K562 (cell line): ENCODE measurements at regions not wholly inside any gene's neighbourhood (a gene's known extent, or its start where the extent isn't known, plus 50 kb on each side); places are given as distances from the start of the nearest gene placed in this dataset.

Experiments
- ATAC-seq: fragments of 200-7000 bp; cut with Tn5 transposase; 3 replicates; pipeline ENCODE4 v1.9.1; 2020; ENCODE audit warnings: moderate library complexity
- BruUV-seq: library from RNA; stranded (reverse); fragments of 400-500 nt; replicated peaks from 2 replicates; lab custom pipeline; 2021; lab: Mats Ljungman, UMichigan
- CTCF ChIA-PET: fragments of 300-600 bp; formaldehyde crosslinking; extraction: SDS; loops from one replicate; lab custom pipeline; 2021; ENCODE audit warnings: low intra/inter-chr PET ratio; lab: Yijun Ruan, JAX
- POLR2A ChIA-PET: fragments of 300-600, 350-650 bp; sonication (Branson Sonifier 250); formaldehyde crosslinking; extraction: SDS; loops from one replicate; lab custom pipeline; 2021; ENCODE audit warnings: antibody characterized with exemption, inconsistent platforms; lab: Yijun Ruan, JAX
- DNase-seq, 4 experiments: peaks; one replicate each; pipeline versions ENCODE4 v3.0.0 to v3.0.0-alpha.2; 2011 to 2018; ENCODE audit warnings: low spot score in 3 of 4, mixed read lengths in 3 of 4; ENCODE audit errors: extremely low read depth in 1 of 4
- FAIRE-seq: peaks from 2 replicates; lab custom pipeline; 2011; peaks lifted over from hg19 to GRCh38; lab: Jason Lieb, UNC
- H2AFZ ChIP-seq: 2 replicates; pipeline ENCODE4 v1.6.0; 2011; ENCODE audit warnings: low read depth, low read length, control low read depth, inconsistent platforms
- H3K27ac ChIP-seq: fragments of 200-600 bp; 3 replicates; pipeline ENCODE4 v1.8.0; 2011; ENCODE audit warnings: low read depth, mild to moderate bottlenecking, control low read depth, inconsistent platforms, low read length, moderate library complexity, mixed read lengths; ENCODE audit errors: extremely low read depth
- H3K27me3 ChIP-seq, 2 experiments: fragments of 300-600 bp in 1 of 2; 2 replicates in 1 of 2; 3 replicates in 1 of 2; pipeline versions ENCODE4 v1.6.0 to v1.8.0; 2011; ENCODE audit warnings: inconsistent platforms in 2 of 2, low read length in 2 of 2, mild to moderate bottlenecking in 1 of 2, mixed read lengths in 1 of 2, moderate library complexity in 1 of 2; ENCODE audit not compliant: control insufficient read depth in 2 of 2, insufficient read depth in 2 of 2
- H3K36me3 ChIP-seq: fragments of 300-600 bp; 3 replicates; pipeline ENCODE4 v1.8.0; 2011; ENCODE audit warnings: mild to moderate bottlenecking, low read length, inconsistent platforms; ENCODE audit not compliant: control insufficient read depth, insufficient read depth
- H3K4me1 ChIP-seq, 2 experiments: fragments of 200-600 bp in 1 of 2; replicated peaks in 1 of 2; 2 replicates in 1 of 2; 3 replicates in 1 of 2; pipeline versions ENCODE4 v1.5.1 to v1.8.0; 2011; ENCODE audit warnings: inconsistent platforms in 2 of 2, low read length in 2 of 2, mild to moderate bottlenecking in 1 of 2, mixed read lengths in 1 of 2, moderate library complexity in 1 of 2; ENCODE audit not compliant: control insufficient read depth in 2 of 2, insufficient read depth in 2 of 2
- H3K4me2 ChIP-seq: 2 replicates; pipeline ENCODE4 v1.6.1; 2011; ENCODE audit warnings: low read length, control low read depth, inconsistent platforms, mixed read lengths; ENCODE audit not compliant: insufficient read depth
- H3K4me3 ChIP-seq: fragments of 200-600 bp; sonication (generic), shearing (Covaris generic); 2 replicates; pipeline ENCODE4 v1.5.1; 2016; ENCODE audit warnings: control low read depth, inconsistent platforms
- H3K79me2 ChIP-seq: fragments of 200-600 bp; 3 replicates; pipeline ENCODE4 v1.8.0; 2011; ENCODE audit warnings: low read length, inconsistent platforms; ENCODE audit not compliant: control insufficient read depth, insufficient read depth
- H3K9ac ChIP-seq, 2 experiments: 2 replicates each; pipeline versions ENCODE4 v1.6.0 to v1.6.1; 2011; ENCODE audit warnings: low read depth in 2 of 2, low read length in 2 of 2, control low read depth in 1 of 2, inconsistent platforms in 1 of 2, mild to moderate bottlenecking in 1 of 2, mixed read lengths in 1 of 2; ENCODE audit not compliant: insufficient read depth in 1 of 2
- H3K9me1 ChIP-seq: one replicate; pipeline ENCODE4 v1.6.0; 2011; ENCODE audit warnings: inconsistent platforms, mild to moderate bottlenecking, low read length, moderate library complexity; ENCODE audit not compliant: control insufficient read depth, insufficient read depth
- H3K9me3 ChIP-seq: replicated peaks from 2 replicates; pipeline ENCODE4 v1.5.1; 2011; ENCODE audit warnings: low read depth, low read length, inconsistent platforms; ENCODE audit not compliant: control insufficient read depth, insufficient read depth
- H4K20me1 ChIP-seq: replicated peaks from 2 replicates; pipeline ENCODE4 v1.6.1; 2011; ENCODE audit warnings: low read length, inconsistent platforms, mixed read lengths; ENCODE audit not compliant: control insufficient read depth, insufficient read depth
- HNRNPLL ChIP-seq: fragments of 200-400 bp; formaldehyde crosslinking; IDR thresholded peaks from 2 replicates; pipeline ENCODE4 v1.6.1; 2017; ENCODE audit warnings: low read length, low read depth, mild to moderate bottlenecking; ENCODE audit not compliant: poor library complexity, severe bottlenecking
- NEUROD1 ChIP-seq: fragments of 150-350 bp; IDR thresholded peaks from 2 replicates; pipeline ENCODE4 v1.6.1; 2014; ENCODE audit warnings: borderline replicate concordance, low read length, low read depth; ENCODE audit not compliant: partially characterized antibody
- PTRF ChIP-seq: fragments of 450-650 bp; IDR thresholded peaks from 2 replicates; pipeline ENCODE4 v1.6.1; 2016; ENCODE audit warnings: mild to moderate bottlenecking, missing genetic modification characterization, missing compliant biosample characterization
- SIX5 ChIP-seq, 2 experiments: IDR thresholded peaks; 2 replicates each; pipeline ENCODE4 v1.6.1; 2011; ENCODE audit warnings: low read length in 2 of 2, borderline replicate concordance in 1 of 2, low read depth in 1 of 2, mild to moderate bottlenecking in 1 of 2, moderate library complexity in 1 of 2; ENCODE audit not compliant: insufficient read depth in 1 of 2
- STAG1 ChIP-seq: sonication (generic); formaldehyde crosslinking; IDR thresholded peaks from 2 replicates; pipeline ENCODE4 v1.5.0; 2020; ENCODE audit warnings: missing genetic modification reagents, borderline replicate concordance
- TEAD2 ChIP-seq: fragments of 450-650 bp; IDR thresholded peaks from 2 replicates; pipeline ENCODE4 v1.6.1; 2016; ENCODE audit warnings: missing genetic modification characterization, control low read depth, missing compliant biosample characterization
- WGBS: fragments of 100-300 bp; shearing (Covaris generic); methylation state at CpG from one replicate; pipeline ENCODE4 v1.1.6; 2016; ENCODE audit warnings: low coverage, mixed read lengths; ENCODE audit not compliant: insufficient coverage; ENCODE audit errors: missing lambda C conversion rate; 5-methylcytosine and 5-hydroxymethylcytosine counted together
- in situ Hi-C: fragments of 300-500 bp; cut with MboI; formaldehyde crosslinking; loops from 4 replicates; pipeline ENCODE4 v1.15.0; 2018; ENCODE audit warnings: inconsistent platforms, mixed read lengths
- intact Hi-C: fragments of 100-400 bp; cut with micrococcal nuclease; formaldehyde crosslinking; loops from 2 replicates; pipeline ENCODE4 v1.14.2; 2022
- TF ChIP-seq, protein P1 (sequence below): fragments of 250-450 bp; sonication (Bioruptor Pico); IDR thresholded peaks from 2 replicates; pipeline ENCODE4 v1.9.0; 2021; ENCODE audit warnings: mild to moderate bottlenecking

DNA sequence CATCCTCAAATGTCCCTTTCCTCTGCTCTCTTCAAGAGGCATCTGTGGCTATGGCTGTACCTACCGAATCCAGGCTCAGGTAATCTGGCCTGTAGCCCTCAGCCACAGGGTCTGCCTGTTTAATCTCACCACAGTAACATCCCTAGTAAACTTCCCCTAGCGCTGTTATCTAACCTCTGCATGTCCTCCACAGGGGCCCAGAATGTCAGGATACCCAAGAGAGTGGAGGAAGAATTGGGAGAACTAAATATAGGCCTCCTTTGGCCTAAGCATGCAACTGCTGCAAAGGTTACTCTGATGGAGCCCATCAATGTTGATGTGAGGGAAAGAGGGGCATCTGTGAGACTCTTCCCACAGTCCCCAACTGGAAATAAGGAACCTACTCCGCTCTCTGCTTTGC lies 63.2 kb upstream of the IFNG-AS1 start (continued):
- TF ChIP-seq HNRNPLL (no peak), NEUROD1 (no peak)

DNA sequence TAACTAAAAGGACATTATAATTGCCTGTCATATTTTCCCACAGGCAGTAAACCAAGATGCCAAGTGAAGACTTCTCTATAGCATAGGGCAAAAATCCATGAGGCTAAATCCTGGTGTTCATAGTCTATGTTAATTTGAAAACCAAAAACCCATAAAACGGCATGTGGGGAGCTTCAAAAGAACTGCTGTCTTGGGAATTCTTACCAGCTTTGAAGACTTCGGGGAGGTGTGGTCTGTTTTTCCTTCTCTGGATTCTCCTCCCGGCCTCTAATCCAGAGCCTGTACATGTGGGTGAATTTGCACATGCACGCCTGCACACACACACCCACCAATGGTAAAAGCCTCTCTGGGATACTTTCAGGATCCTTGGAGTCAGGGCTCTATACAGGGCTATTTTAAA lies 61.9 kb upstream of the IFNG-AS1 start:
- no peak overlapping the region for H3K9ac ChIP-seq
- H4K20me1 ChIP-seq, result no peaks in the 10 kb centered on the region
- in situ Hi-C loops (no loop called here), intact Hi-C loops (no loop called here)
- H3K4me3 ChIP-seq, result no peak overlapping the region
- H3K9me3 ChIP-seq, result no peaks in the 10 kb centered on the region
- H2AFZ ChIP-seq, result no peak overlapping the region
- TF ChIP-seq TEAD2 (tag), result no peak
- TF ChIP-seq, protein P1, sequence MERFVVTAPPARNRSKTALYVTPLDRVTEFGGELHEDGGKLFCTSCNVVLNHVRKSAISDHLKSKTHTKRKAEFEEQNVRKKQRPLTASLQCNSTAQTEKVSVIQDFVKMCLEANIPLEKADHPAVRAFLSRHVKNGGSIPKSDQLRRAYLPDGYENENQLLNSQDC (CRISPR knock-in tag), result no peak
- TF ChIP-seq STAG1 (CRISPR knock-in tag), result no peak
- TF ChIP-seq PTRF, result no peak
- TF ChIP-seq SIX5 (IDR thresholded peaks at IDR 0.05; ENCODE audit: borderline replicate concordance in 1 of 2, insufficient read depth in 1 of 2, low read depth in 1 of 2, low read length in 2 of 2), result no peak
- FAIRE-seq (no peak), DNase-seq (no peak), ATAC-seq (no peak)
- POLR2A ChIA-PET, result no interaction called here
- no TSS peak for BruUV-seq
- H3K36me3 ChIP-seq, result no peaks in the 10 kb centered on the region
- peaks cover 0 to 3% of the 10 kb centered on the region in 2 experiments; a peak in 2 of 5 replicates for H3K27me3 ChIP-seq
- H3K4me1 ChIP-seq, result no peaks in the 10 kb centered on the region
- no peaks in the 10 kb centered on the region for H3K9me1 ChIP-seq
- CTCF ChIA-PET, result no interaction called here
- H3K4me2 ChIP-seq, result no peak overlapping the region
- WGBS, result 7% methylated on average over 3 of the region's 4 CpGs
- no peaks in the 10 kb centered on the region for H3K79me2 ChIP-seq
- H3K27ac ChIP-seq, result no peak overlapping the region
